WTC11 (cell line): ENCODE measurements at regions not wholly inside any gene's neighbourhood (a gene's known extent, or its start where the extent isn't known, plus 50 kb on each side); places are given as distances from the start of the nearest gene placed in this dataset.

Experiments used
- ATAC-seq: fragments of 200-7000 bp; cut with Tn5 transposase; 2 replicates; pipeline ENCODE4 v1.10.0; 2021; ENCODE audit warnings: mild to moderate bottlenecking, moderate library complexity
- CTCF ChIA-PET: fragments of 300-600 bp; sonication (Branson Sonifier 250); formaldehyde crosslinking; loops from one replicate; lab custom pipeline; 2021; ENCODE audit warnings: antibody characterized with exemption; lab: Charles Lee
- POLR2A ChIA-PET: fragments of 350-600 bp; sonication (Branson Sonifier 250); formaldehyde crosslinking; loops from one replicate; lab custom pipeline; 2021; ENCODE audit warnings: antibody characterized with exemption; lab: Charles Lee
- DNase-seq: peaks from one replicate; pipeline ENCODE4 v3.0.0; 2021; ENCODE audit warnings: low spot score
- H3K27ac Mint-ChIP-seq: 2 replicates; pipeline ENCODE4 v1.8.0; 2021; ENCODE audit warnings: mixed read lengths
- H3K27me3 Mint-ChIP-seq: 2 replicates; pipeline ENCODE4 v1.8.0; 2021; ENCODE audit warnings: low read depth, mild to moderate bottlenecking, moderate library complexity, mixed read lengths
- H3K36me3 Mint-ChIP-seq: 2 replicates; pipeline ENCODE4 v1.8.0; 2021; ENCODE audit warnings: mixed read lengths
- H3K4me1 Mint-ChIP-seq: 2 replicates; pipeline ENCODE4 v1.8.0; 2022; ENCODE audit warnings: mixed read lengths
- H3K4me3 Mint-ChIP-seq: 2 replicates; pipeline ENCODE4 v1.8.0; 2021; ENCODE audit warnings: mild to moderate bottlenecking, moderate library complexity, mixed read lengths
- H3K9me3 Mint-ChIP-seq: 2 replicates; pipeline ENCODE4 v1.8.0; 2021; ENCODE audit warnings: mixed read lengths
- ARID4B ChIP-seq: sonication (generic); formaldehyde crosslinking; IDR thresholded peaks from 2 replicates; pipeline ENCODE4 v1.8.0; 2023; ENCODE audit warnings: missing genetic modification reagents, mild to moderate bottlenecking, borderline replicate concordance
- CBFB ChIP-seq: sonication (generic); formaldehyde crosslinking; IDR thresholded peaks from 2 replicates; pipeline ENCODE4 v1.8.1; 2022; ENCODE audit warnings: mild to moderate bottlenecking, low read depth, missing genetic modification reagents
- CREM ChIP-seq: sonication (generic); formaldehyde crosslinking; IDR thresholded peaks from 2 replicates; pipeline ENCODE4 v1.8.1; 2022; ENCODE audit warnings: mild to moderate bottlenecking, missing genetic modification reagents, moderate library complexity
- E2F4 ChIP-seq: sonication (generic); formaldehyde crosslinking; IDR thresholded peaks from 2 replicates; pipeline ENCODE4 v1.8.1; 2022; ENCODE audit warnings: low read depth, mild to moderate bottlenecking, moderate library complexity, missing genetic modification reagents, borderline replicate concordance
- GTF2I ChIP-seq: fragments of 250-450 bp; sonication (Bioruptor Pico); conservative IDR thresholded peaks from 2 replicates; pipeline ENCODE4 v1.4.0; 2021; ENCODE audit warnings: mild to moderate bottlenecking
- HMGXB4 ChIP-seq: sonication (generic); formaldehyde crosslinking; IDR thresholded peaks from 2 replicates; pipeline ENCODE4 v1.8.1; 2023; ENCODE audit warnings: mild to moderate bottlenecking, moderate library complexity, missing genetic modification reagents
- IRF2 ChIP-seq: sonication (generic); formaldehyde crosslinking; IDR thresholded peaks from 2 replicates; pipeline ENCODE4 v1.8.0; 2022; ENCODE audit warnings: low read depth, missing genetic modification reagents, borderline replicate concordance
- MAX ChIP-seq: sonication (generic); formaldehyde crosslinking; IDR thresholded peaks from 2 replicates; pipeline ENCODE4 v1.8.0; 2022; ENCODE audit warnings: mild to moderate bottlenecking, missing genetic modification reagents
- NR1H2 ChIP-seq: sonication (generic); formaldehyde crosslinking; IDR thresholded peaks from 2 replicates; pipeline ENCODE4 v1.9.0; 2021; ENCODE audit warnings: mild to moderate bottlenecking, moderate library complexity, missing genetic modification reagents
- NR3C1 ChIP-seq: sonication (generic); formaldehyde crosslinking; conservative IDR thresholded peaks from 2 replicates; pipeline ENCODE4 v1.8.1; 2023; ENCODE audit warnings: low read depth, mild to moderate bottlenecking, missing genetic modification reagents
- OVOL2 ChIP-seq: fragments of 250-450 bp; sonication (Bioruptor Pico); IDR thresholded peaks from 2 replicates; pipeline ENCODE4 v1.9.0; 2021; ENCODE audit warnings: mild to moderate bottlenecking, borderline replicate concordance
- RORB ChIP-seq: fragments of 250-450 bp; sonication (Bioruptor Pico); IDR thresholded peaks from 2 replicates; pipeline ENCODE4 v1.9.0; 2021; ENCODE audit warnings: mild to moderate bottlenecking
- ZMAT4 ChIP-seq: fragments of 250-450 bp; sonication (Bioruptor Pico); IDR thresholded peaks from 2 replicates; pipeline ENCODE4 v1.9.0; 2021; ENCODE audit warnings: mild to moderate bottlenecking
- ZNF219 ChIP-seq: sonication (generic); formaldehyde crosslinking; IDR thresholded peaks from 2 replicates; pipeline ENCODE4 v1.8.0; 2023; ENCODE audit warnings: missing genetic modification reagents, mild to moderate bottlenecking, borderline replicate concordance
- ZNF317 ChIP-seq: sonication (generic); formaldehyde crosslinking; IDR thresholded peaks from 2 replicates; pipeline ENCODE4 v1.8.1; 2023; ENCODE audit warnings: low read depth, mild to moderate bottlenecking, moderate library complexity, missing genetic modification reagents, borderline replicate concordance
- ZNF396 ChIP-seq: fragments of 250-450 bp; sonication (Bioruptor Pico); IDR thresholded peaks from 2 replicates; pipeline ENCODE4 v1.8.0; 2021; ENCODE audit warnings: mild to moderate bottlenecking, moderate library complexity, borderline replicate concordance

- ATAC-seq, result no peak
Observed at GRCh38 chr22:27127911-27128310, 470.5 kb downstream of the MIAT start.

More at GRCh38 chr22:27127911-27128310, 470.5 kb downstream of the MIAT start:
- CTCF ChIA-PET, result no interaction called here
- no peak overlapping the region for H3K27ac Mint-ChIP-seq
- H3K36me3 Mint-ChIP-seq, result no peaks in the 10 kb centered on the region
- POLR2A ChIA-PET, result no interaction called here
- H3K4me3 Mint-ChIP-seq, result no peak overlapping the region
- no peak for TF ChIP-seq MAX (CRISPR knock-in tag)
- no peak for TF ChIP-seq ARID4B (CRISPR knock-in tag)
- no peak for TF ChIP-seq RORB (CRISPR knock-in tag)
- no peak for TF ChIP-seq E2F4 (CRISPR knock-in tag)
- no peak for TF ChIP-seq NR1H2
- no peak for TF ChIP-seq ZMAT4 (CRISPR knock-in tag)
- no peak for TF ChIP-seq ZNF317 (CRISPR knock-in tag)
- TF ChIP-seq HMGXB4 (CRISPR knock-in tag), result no peak
- no peak for TF ChIP-seq IRF2 (CRISPR knock-in tag)
- no peak for TF ChIP-seq CBFB (CRISPR knock-in tag)
- no peak for TF ChIP-seq ZNF396 (CRISPR knock-in tag)
- TF ChIP-seq NR3C1, result no peak
- TF ChIP-seq ZNF219 (CRISPR knock-in tag), result no peak
- no peak for TF ChIP-seq OVOL2 (CRISPR knock-in tag)
- no peak for TF ChIP-seq CREM (CRISPR knock-in tag)
- TF ChIP-seq GTF2I, result no peak
- TF ChIP-seq, all 79 proteins: peak for 0
- Mint-ChIP-seq H3K27me3 (no peaks in the 10 kb centered on the region), H3K9me3 (no peaks in the 10 kb centered on the region), H3K4me1 (no peaks in the 10 kb centered on the region)
- DNase-seq, result no peak
